Central memory CD8-positive, alpha-beta T cell (primary cell): ENCODE measurements at regions not wholly inside any gene's neighbourhood (a gene's known extent, or its start where the extent isn't known, plus 50 kb on each side); places are given as distances from the start of the nearest gene placed in this dataset.

Source experiments
- ATAC-seq: fragments of 150-1000 bp; cut with Tn5 transposase; replicated peaks from 2 replicates; pipeline ENCODE4 v1.10.0; 2022; ENCODE audit warnings: mild to moderate bottlenecking, moderate FRiP score, moderate number of reproducible peaks; ENCODE audit not compliant: poor library complexity, severe bottlenecking; ENCODE audit errors: extremely low read depth
- DNase-seq, 2 donors: peaks; one replicate each; pipeline ENCODE4 v3.0.0; 2021; ENCODE audit warnings: low spot score in 2 of 2
- H3K27ac Mint-ChIP-seq: one replicate; pipeline ENCODE4 v1.8.0; 2022; ENCODE audit warnings: low read depth, mild to moderate bottlenecking, moderate library complexity, mixed read lengths
- H3K27me3 Mint-ChIP-seq: one replicate; pipeline ENCODE4 v1.8.0; 2022; ENCODE audit warnings: mixed read lengths
- H3K36me3 Mint-ChIP-seq: one replicate; pipeline ENCODE4 v1.8.0; 2022; ENCODE audit warnings: mild to moderate bottlenecking, moderate library complexity, mixed read lengths; ENCODE audit not compliant: insufficient read depth
- H3K4me1 Mint-ChIP-seq: one replicate; pipeline ENCODE4 v1.8.0; 2022; ENCODE audit warnings: mixed read lengths
- H3K4me3 Mint-ChIP-seq: one replicate; pipeline ENCODE4 v1.8.0; 2022; ENCODE audit warnings: mild to moderate bottlenecking, moderate library complexity, mixed read lengths
- H3K9me3 Mint-ChIP-seq: one replicate; pipeline ENCODE4 v1.8.0; 2022; ENCODE audit warnings: mixed read lengths

- no peak for ATAC-seq
- H3K27me3 Mint-ChIP-seq = no peaks in the 10 kb centered on the region
- H3K9me3 Mint-ChIP-seq = peaks cover 11% of the 10 kb centered on the region
- H3K27ac Mint-ChIP-seq = no peak overlapping the region
- DNase-seq = no peak
- H3K4me1 Mint-ChIP-seq = no peaks in the 10 kb centered on the region
- H3K36me3 Mint-ChIP-seq = no peaks in the 10 kb centered on the region
- H3K4me3 Mint-ChIP-seq = no peak overlapping the region
Measured at GRCh38 chr18:29104227-29104626, 927.3 kb upstream of the CDH2 start.

GRCh38 chr18:29096079-29096770 is 919.3 kb upstream of the CDH2 start:
- no peak overlapping the region for H3K27ac Mint-ChIP-seq
- no peaks in the 10 kb centered on the region for H3K4me1 Mint-ChIP-seq
- DNase-seq (no peak), ATAC-seq (no peak)
- H3K4me3 Mint-ChIP-seq = no peak overlapping the region
- peaks cover 2% of the 10 kb centered on the region for H3K36me3 Mint-ChIP-seq
- no peaks in the 10 kb centered on the region for H3K27me3 Mint-ChIP-seq
- peaks cover 12% of the 10 kb centered on the region for H3K9me3 Mint-ChIP-seq

GRCh38 chr18:29087616-29088246 is 910.8 kb upstream of the CDH2 start:
- peaks cover 6% of the 10 kb centered on the region for H3K9me3 Mint-ChIP-seq
- H3K27ac Mint-ChIP-seq = no peak overlapping the region
- no peak for ATAC-seq
- no peaks in the 10 kb centered on the region for H3K27me3 Mint-ChIP-seq
- H3K4me1 Mint-ChIP-seq = no peaks in the 10 kb centered on the region
- no peak for DNase-seq
- H3K4me3 Mint-ChIP-seq = no peak overlapping the region
- H3K36me3 Mint-ChIP-seq = no peaks in the 10 kb centered on the region

- H3K4me3 Mint-ChIP-seq = no peak overlapping the region
- H3K36me3 Mint-ChIP-seq = no peaks in the 10 kb centered on the region
- no peak overlapping the region for H3K27ac Mint-ChIP-seq
- no peaks in the 10 kb centered on the region for H3K4me1 Mint-ChIP-seq
- H3K27me3 Mint-ChIP-seq = no peaks in the 10 kb centered on the region
- no peak for DNase-seq
- no peak for ATAC-seq
- H3K9me3 Mint-ChIP-seq = no peaks in the 10 kb centered on the region
Measured at GRCh38 chr18:29084120-29084519, 907.2 kb upstream of the CDH2 start.

- Mint-ChIP-seq H3K27me3 (no peaks in the 10 kb centered on the region), H3K9me3 (no peaks in the 10 kb centered on the region)
- no peak for DNase-seq
Measured at GRCh38 chr18:29083545-29083944, 906.6 kb upstream of the CDH2 start.

GRCh38 chr18:29080946-29081345 is 904.0 kb upstream of the CDH2 start:
- ATAC-seq (no peak), DNase-seq (no peak)
- no peak overlapping the region for H3K4me3 Mint-ChIP-seq
- H3K9me3 Mint-ChIP-seq = no peaks in the 10 kb centered on the region
- no peaks in the 10 kb centered on the region for H3K27me3 Mint-ChIP-seq
- H3K36me3 Mint-ChIP-seq = no peaks in the 10 kb centered on the region
- no peak overlapping the region for H3K27ac Mint-ChIP-seq
- H3K4me1 Mint-ChIP-seq = no peaks in the 10 kb centered on the region

More at GRCh38 chr18:29083545-29083944, 906.6 kb upstream of the CDH2 start:
- no peak overlapping the region for H3K27ac Mint-ChIP-seq
- H3K36me3 Mint-ChIP-seq = no peaks in the 10 kb centered on the region
- no peak for ATAC-seq
- no peaks in the 10 kb centered on the region for H3K4me1 Mint-ChIP-seq
- H3K4me3 Mint-ChIP-seq = no peak overlapping the region

GRCh38 chr18:29078273-29078672 is 901.3 kb upstream of the CDH2 start:
- Mint-ChIP-seq H3K36me3 (no peaks in the 10 kb centered on the region), H3K27ac (no peak overlapping the region), H3K4me1 (no peaks in the 10 kb centered on the region), H3K9me3 (no peaks in the 10 kb centered on the region), H3K4me3 (no peak overlapping the region), H3K27me3 (no peaks in the 10 kb centered on the region)
- ATAC-seq = no peak
- DNase-seq = no peak

- Mint-ChIP-seq H3K4me1 (no peaks in the 10 kb centered on the region), H3K27me3 (no peaks in the 10 kb centered on the region), H3K27ac (no peak overlapping the region), H3K36me3 (no peaks in the 10 kb centered on the region), H3K9me3 (no peaks in the 10 kb centered on the region), H3K4me3 (no peak overlapping the region)
- no peak for ATAC-seq
- no peak for DNase-seq
Measured at GRCh38 chr18:29077344-29077743, 900.4 kb upstream of the CDH2 start.

GRCh38 chr18:29076645-29077044 is 899.7 kb upstream of the CDH2 start:
- no peaks in the 10 kb centered on the region for H3K4me1 Mint-ChIP-seq
- no peak overlapping the region for H3K4me3 Mint-ChIP-seq
- ATAC-seq (no peak), DNase-seq (no peak)
- no peaks in the 10 kb centered on the region for H3K9me3 Mint-ChIP-seq
- no peak overlapping the region for H3K27ac Mint-ChIP-seq
- no peaks in the 10 kb centered on the region for H3K36me3 Mint-ChIP-seq
- H3K27me3 Mint-ChIP-seq = no peaks in the 10 kb centered on the region

- DNase-seq = no peak
- no peak for ATAC-seq
Measured at GRCh38 chr18:29074147-29074546, 897.2 kb upstream of the CDH2 start.

GRCh38 chr18:29071869-29072268 is 894.9 kb upstream of the CDH2 start:
- no peak overlapping the region for H3K27ac Mint-ChIP-seq
- H3K9me3 Mint-ChIP-seq = no peaks in the 10 kb centered on the region
- no peaks in the 10 kb centered on the region for H3K4me1 Mint-ChIP-seq
- DNase-seq (no peak), ATAC-seq (no peak)
- no peak overlapping the region for H3K4me3 Mint-ChIP-seq
- no peaks in the 10 kb centered on the region for H3K36me3 Mint-ChIP-seq
- H3K27me3 Mint-ChIP-seq = no peaks in the 10 kb centered on the region

More at GRCh38 chr18:29074147-29074546, 897.2 kb upstream of the CDH2 start:
- H3K27ac Mint-ChIP-seq = no peak overlapping the region
- H3K27me3 Mint-ChIP-seq = no peaks in the 10 kb centered on the region
- H3K4me3 Mint-ChIP-seq = no peak overlapping the region
- no peaks in the 10 kb centered on the region for H3K9me3 Mint-ChIP-seq
- no peaks in the 10 kb centered on the region for H3K36me3 Mint-ChIP-seq
- H3K4me1 Mint-ChIP-seq = no peaks in the 10 kb centered on the region

GRCh38 chr18:29063346-29063745 is 886.4 kb upstream of the CDH2 start:
- H3K36me3 Mint-ChIP-seq = no peaks in the 10 kb centered on the region
- no peak overlapping the region for H3K4me3 Mint-ChIP-seq

GRCh38 chr18:29062921-29063320 is 886.0 kb upstream of the CDH2 start:
- H3K4me3 Mint-ChIP-seq = no peak overlapping the region
- no peaks in the 10 kb centered on the region for H3K36me3 Mint-ChIP-seq
- no peak overlapping the region for H3K27ac Mint-ChIP-seq

More at GRCh38 chr18:29063346-29063745, 886.4 kb upstream of the CDH2 start:
- no peaks in the 10 kb centered on the region for H3K27me3 Mint-ChIP-seq
- H3K27ac Mint-ChIP-seq = no peak overlapping the region
- ATAC-seq (no peak), DNase-seq (no peak)
- no peaks in the 10 kb centered on the region for H3K4me1 Mint-ChIP-seq
- peaks cover 8% of the 10 kb centered on the region for H3K9me3 Mint-ChIP-seq

More at GRCh38 chr18:29062921-29063320, 886.0 kb upstream of the CDH2 start:
- Mint-ChIP-seq H3K9me3 (peaks cover 8% of the 10 kb centered on the region), H3K27me3 (no peaks in the 10 kb centered on the region), H3K4me1 (no peaks in the 10 kb centered on the region)
- ATAC-seq = no peak
- no peak for DNase-seq
